ENCODE measurements at regions not wholly inside any gene's neighbourhood (a gene's known extent, or its start where the extent isn't known, plus 50 kb on each side); places are given as distances from the start of the nearest gene placed in this dataset.

- DNase-seq = no peak
Observed at GRCh38 chr1:99170516-99170915, 93.8 kb upstream of the PLPPR4 start.

- DNase-seq = no peak
Observed at GRCh38 chr1:99171184-99171813, 93.0 kb upstream of the PLPPR4 start.

DNA sequence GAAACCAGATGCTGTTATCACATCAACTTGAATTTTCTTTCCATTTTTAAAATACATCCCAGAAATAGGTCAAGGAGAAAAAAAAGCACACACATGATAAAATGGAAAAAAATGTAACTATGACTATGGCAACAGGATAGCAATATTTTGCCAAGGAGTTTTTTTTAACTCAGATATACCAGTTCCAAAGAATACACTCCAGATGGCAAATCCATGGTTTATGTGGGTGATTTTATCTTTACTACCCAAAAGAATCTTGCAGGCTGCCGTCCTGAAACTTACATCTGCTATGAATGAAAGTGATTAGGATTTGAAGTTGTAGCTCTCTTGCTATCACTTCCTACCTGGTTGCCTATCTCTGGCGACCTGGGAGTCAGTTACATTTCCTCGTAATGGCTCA is 91.0 kb upstream of the PLPPR4 start:
- no peak for DNase-seq

DNA sequence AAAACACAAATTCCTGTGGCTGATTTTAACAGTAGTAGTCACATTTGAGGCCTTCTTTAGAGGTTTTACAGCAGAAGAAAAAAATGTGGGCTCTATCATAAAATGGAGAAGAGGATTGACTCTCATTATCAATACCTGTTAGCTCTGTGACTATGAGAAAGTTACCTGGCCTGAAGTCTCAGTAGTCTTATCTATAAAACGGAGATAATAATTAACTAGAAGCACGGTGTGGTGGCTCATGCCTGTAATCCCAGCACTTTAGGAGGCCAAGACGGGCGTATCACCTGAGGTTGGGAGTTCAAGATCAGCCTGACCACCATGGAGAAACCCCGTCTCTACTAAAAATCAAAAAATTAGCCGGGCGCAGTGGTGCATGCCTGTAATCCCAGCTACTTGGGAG is 90.4 kb upstream of the PLPPR4 start:
- no peak for DNase-seq

DNA sequence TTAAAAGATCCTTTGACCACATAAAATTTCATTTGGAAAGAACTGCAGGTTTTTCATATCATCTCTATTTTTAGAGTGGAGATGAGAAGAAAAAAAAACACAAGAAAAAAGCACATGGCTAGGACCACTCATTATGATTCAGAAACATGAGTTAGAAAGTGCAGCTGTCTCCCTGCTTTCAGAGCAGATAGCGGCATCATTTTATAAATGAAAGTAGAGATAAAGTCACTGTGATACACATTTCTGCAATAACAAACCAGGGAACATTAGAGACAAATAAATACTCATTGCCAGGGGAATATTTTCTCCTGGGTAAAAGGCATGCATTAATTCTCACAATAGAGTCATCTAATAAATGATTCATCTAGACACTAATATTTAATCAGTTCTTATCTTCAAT is 87.5 kb upstream of the PLPPR4 start:
- DNase-seq = no peak

GRCh38 chr1:99177465-99177864 is 86.8 kb upstream of the PLPPR4 start:
- no peak for DNase-seq

DNA sequence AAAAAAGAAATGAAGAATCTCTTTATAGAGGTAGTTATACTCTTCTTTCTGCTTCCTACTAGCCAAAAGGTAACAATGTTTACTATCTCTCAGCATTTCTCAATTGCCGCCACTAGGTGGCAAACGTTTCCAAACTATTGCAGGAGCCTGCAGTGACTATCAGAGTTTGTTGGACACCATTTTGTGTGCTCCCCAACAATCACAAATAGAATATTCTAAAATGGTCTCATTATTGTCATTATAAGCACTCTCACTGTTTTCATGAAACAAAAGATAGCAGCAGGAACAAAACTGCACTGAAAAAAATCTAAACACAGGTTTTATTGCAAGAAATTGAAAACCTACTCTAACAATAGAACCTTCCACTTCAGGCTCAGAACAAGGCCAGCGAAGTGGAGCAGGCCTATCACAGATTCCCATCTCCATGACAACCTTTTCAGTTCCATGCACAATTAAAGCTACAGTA is 83.9 kb upstream of the PLPPR4 start:
- DNase-seq = peak; percentile 41

GRCh38 chr1:99180915-99181314 is 83.4 kb upstream of the PLPPR4 start:
- DNase-seq = no peak

- DNase-seq = no peak
Observed at GRCh38 chr1:99181892-99182291, 82.4 kb upstream of the PLPPR4 start.

- DNase-seq = no peak
Observed at GRCh38 chr1:99185196-99185595, 79.1 kb upstream of the PLPPR4 start.

DNA sequence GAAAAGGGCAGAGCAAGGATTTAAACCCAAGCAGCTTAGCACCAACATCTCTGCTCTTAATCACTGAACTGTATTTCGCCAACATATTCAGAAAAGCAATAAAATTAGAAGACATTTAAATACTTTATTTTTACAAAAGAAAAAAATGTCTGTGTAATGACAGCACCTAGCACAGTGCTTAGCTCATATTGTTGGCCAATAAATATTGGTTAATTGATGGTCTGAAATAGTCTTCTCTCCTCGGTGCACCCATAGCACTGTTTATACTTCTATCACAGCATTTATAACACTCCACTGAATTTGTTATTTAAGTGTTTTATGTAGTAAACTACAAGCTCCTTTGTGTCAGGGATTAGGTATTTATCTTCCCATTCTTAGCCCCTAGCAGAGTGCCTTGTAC is 70.9 kb upstream of the PLPPR4 start:
- no peak for DNase-seq

DNA sequence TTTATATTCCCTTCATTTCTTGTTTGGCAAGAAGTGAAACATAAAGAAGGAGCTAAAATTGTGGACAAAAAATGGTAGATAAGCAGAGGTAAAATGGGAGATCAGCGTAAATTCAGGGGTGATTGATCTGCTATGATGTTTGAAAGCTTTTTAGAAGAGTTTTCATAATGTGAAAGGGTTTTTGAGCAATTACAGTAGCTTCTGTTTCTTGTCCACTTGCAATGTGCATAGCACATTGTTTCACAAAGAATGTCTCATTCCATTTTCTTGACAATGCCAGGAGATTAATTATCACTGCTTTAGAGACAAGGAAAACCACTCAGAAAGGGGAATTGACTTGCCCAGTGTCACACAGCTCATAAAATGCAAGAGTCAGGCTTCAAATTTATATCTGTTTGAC is 65.9 kb upstream of the PLPPR4 start:
- no peak for DNase-seq

DNA sequence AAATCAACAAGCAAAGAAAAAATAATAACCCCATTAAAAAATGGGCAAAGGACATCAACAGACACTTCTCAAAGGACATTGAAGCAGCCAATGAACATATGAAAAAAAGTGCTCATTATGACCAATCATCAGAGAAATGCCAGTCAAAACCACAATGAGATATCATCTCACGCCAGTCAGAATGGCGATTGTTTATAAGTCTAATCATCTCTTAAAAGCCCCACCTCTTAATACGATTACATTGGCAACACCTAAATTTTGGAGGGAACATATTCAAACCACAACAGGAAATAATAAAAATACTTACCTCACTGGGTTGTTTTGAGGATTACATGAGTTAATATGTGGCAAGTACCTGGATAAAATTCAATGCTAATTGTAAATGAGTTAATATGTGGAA is 57.1 kb upstream of the PLPPR4 start:
- no peak for DNase-seq
